Osteoblast (primary cell): ENCODE measurements at regions not wholly inside any gene's neighbourhood (a gene's known extent, or its start where the extent isn't known, plus 50 kb on each side); places are given as distances from the start of the nearest gene placed in this dataset.

Experiments used
- DNase-seq: peaks from one replicate; pipeline ENCODE4 v3.0.0; 2011; ENCODE audit warnings: low spot score, mixed read lengths; ENCODE audit not compliant: insufficient read length; ENCODE audit errors: missing footprints
- H2AFZ ChIP-seq: 2 replicates; pipeline ENCODE4 v1.6.0; 2011; ENCODE audit warnings: mild to moderate bottlenecking, low read length
- H3K27ac ChIP-seq: 2 replicates; pipeline ENCODE4 v1.5.1; 2011; ENCODE audit warnings: mild to moderate bottlenecking, low read depth, low read length, moderate library complexity
- H3K27me3 ChIP-seq: 2 replicates; pipeline ENCODE4 v1.6.0; 2012; ENCODE audit warnings: mild to moderate bottlenecking, control low read depth, inconsistent platforms, low read length, moderate library complexity; ENCODE audit not compliant: insufficient read depth
- H3K36me3 ChIP-seq: 2 replicates; pipeline ENCODE4 v1.5.1; 2011; ENCODE audit warnings: mild to moderate bottlenecking, low read length, control low read depth, moderate library complexity; ENCODE audit not compliant: insufficient read depth
- H3K4me1 ChIP-seq: 2 replicates; pipeline ENCODE4 v1.5.1; 2011; ENCODE audit warnings: mild to moderate bottlenecking, low read length, control low read depth, moderate library complexity; ENCODE audit not compliant: insufficient read depth
- H3K4me2 ChIP-seq: 2 replicates; pipeline ENCODE4 v1.6.0; 2011; ENCODE audit warnings: mild to moderate bottlenecking, low read length; ENCODE audit not compliant: insufficient read depth
- H3K4me3 ChIP-seq: fragments of 200-600 bp; sonication (generic); 3 replicates; pipeline ENCODE4 v1.5.1; 2012; ENCODE audit warnings: mild to moderate bottlenecking, low read length, inconsistent platforms; ENCODE audit not compliant: insufficient read depth
- H3K79me2 ChIP-seq: 2 replicates; pipeline ENCODE4 v1.6.0; 2012; ENCODE audit warnings: mild to moderate bottlenecking, low read length, control low read depth, inconsistent platforms; ENCODE audit not compliant: insufficient read depth
- H3K9me3 ChIP-seq: 2 replicates; pipeline ENCODE4 v1.5.1; 2011; ENCODE audit warnings: low read depth, low read length, control low read depth
- H4K20me1 ChIP-seq: 2 replicates; pipeline ENCODE4 v1.6.0; 2012; ENCODE audit warnings: mild to moderate bottlenecking, low read length, control low read depth; ENCODE audit not compliant: insufficient read depth
- TF ChIP-seq, protein P1 (sequence below): IDR thresholded peaks from 2 replicates; pipeline ENCODE4 v1.5.1; 2011; ENCODE audit warnings: mild to moderate bottlenecking, low read depth, low read length, moderate library complexity; ENCODE audit errors: extremely low read depth

DNA sequence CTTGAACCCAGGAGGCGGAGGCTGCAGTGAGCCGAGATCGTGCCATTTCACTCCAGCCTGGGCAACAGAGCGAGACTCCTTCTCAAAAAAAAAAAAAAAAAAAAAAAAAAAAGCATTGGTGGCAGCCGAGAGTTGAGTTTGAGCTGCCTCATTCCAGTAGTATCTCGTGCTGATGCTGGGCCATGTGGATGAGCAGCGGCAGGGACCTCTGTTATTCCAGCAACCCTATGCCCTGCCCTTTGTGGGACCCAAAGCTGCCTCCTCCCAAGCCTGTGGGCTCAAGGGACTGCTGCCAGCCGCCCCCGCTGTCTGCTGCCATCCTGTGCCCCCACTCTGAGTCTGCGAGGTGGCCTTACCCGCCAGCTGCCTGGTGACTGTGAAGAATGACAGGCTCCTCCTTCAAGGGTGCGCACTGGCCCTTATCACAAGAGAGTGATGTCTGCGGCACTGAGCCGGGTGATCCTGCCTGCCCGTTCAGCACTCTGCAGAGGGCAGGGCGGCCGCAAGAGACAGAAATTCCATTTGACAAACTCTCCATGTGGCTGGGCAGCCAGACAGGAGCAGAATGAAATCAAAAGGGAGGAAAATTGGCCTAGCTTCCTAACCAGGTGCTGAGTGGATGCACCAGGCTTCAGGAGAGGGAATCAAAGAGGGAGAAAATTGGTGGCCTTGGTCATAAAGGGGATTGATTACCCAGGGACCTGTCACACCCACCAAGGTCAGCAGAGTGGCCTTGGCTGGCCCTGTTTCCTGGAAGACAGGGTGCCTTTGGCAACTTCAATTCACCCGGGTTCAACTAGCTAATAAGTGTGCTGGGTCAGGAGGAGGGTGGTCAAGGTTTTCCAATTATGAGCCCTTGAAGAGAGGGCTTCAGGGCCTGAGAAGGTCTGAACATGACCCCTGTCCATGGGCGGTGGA, 65.3 kb upstream of the ZMIZ1 start:
- Histone ChIP-seq H3K27ac (no peak overlapping the region), H3K4me2 (no peak overlapping the region), H3K4me3 (no peak overlapping the region), H3K36me3 (no peaks in the 10 kb centered on the region), H4K20me1 (no peaks in the 10 kb centered on the region), H3K79me2 (no peaks in the 10 kb centered on the region), H3K27me3 (peaks cover 20% of the 10 kb centered on the region), H2AFZ (no peak overlapping the region), H3K9me3 (no peaks in the 10 kb centered on the region), H3K4me1 (peaks cover 8% of the 10 kb centered on the region)
- TF ChIP-seq, protein P1, sequence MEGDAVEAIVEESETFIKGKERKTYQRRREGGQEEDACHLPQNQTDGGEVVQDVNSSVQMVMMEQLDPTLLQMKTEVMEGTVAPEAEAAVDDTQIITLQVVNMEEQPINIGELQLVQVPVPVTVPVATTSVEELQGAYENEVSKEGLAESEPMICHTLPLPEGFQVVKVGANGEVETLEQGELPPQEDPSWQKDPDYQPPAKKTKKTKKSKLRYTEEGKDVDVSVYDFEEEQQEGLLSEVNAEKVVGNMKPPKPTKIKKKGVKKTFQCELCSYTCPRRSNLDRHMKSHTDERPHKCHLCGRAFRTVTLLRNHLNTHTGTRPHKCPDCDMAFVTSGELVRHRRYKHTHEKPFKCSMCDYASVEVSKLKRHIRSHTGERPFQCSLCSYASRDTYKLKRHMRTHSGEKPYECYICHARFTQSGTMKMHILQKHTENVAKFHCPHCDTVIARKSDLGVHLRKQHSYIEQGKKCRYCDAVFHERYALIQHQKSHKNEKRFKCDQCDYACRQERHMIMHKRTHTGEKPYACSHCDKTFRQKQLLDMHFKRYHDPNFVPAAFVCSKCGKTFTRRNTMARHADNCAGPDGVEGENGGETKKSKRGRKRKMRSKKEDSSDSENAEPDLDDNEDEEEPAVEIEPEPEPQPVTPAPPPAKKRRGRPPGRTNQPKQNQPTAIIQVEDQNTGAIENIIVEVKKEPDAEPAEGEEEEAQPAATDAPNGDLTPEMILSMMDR = no peak
- DNase-seq = no peak

DNA sequence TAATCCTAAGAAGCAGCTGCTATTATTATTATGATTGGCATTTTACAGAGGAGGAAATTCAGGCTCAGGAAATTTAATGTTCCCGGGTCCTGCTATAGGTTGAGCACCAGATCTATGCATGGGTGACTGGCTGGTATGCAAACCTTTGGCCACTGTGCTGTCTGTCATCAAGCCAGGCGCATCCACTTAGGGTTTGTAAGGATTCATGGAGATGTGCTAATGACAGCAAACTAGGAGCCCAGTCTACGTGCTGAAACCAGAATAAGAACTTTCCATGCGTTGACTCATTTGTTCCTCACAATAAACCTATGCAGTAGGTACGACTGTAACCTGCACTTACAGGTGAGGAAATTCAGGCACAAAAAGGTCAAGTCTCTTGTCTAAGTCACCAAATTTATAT, 64.5 kb upstream of the ZMIZ1 start:
- no peak for DNase-seq
- no peak overlapping the region for H3K27ac ChIP-seq
- TF ChIP-seq, protein P1 = no peak
- H3K27me3 ChIP-seq = peaks cover 20% of the 10 kb centered on the region
- H3K4me2 ChIP-seq = no peak overlapping the region
- no peaks in the 10 kb centered on the region for H3K9me3 ChIP-seq
- peaks cover 8% of the 10 kb centered on the region for H3K4me1 ChIP-seq
- H2AFZ ChIP-seq = no peak overlapping the region
- H3K79me2 ChIP-seq = no peaks in the 10 kb centered on the region
- no peak overlapping the region for H3K4me3 ChIP-seq
- H4K20me1 ChIP-seq = no peaks in the 10 kb centered on the region
- H3K36me3 ChIP-seq = no peaks in the 10 kb centered on the region

DNA sequence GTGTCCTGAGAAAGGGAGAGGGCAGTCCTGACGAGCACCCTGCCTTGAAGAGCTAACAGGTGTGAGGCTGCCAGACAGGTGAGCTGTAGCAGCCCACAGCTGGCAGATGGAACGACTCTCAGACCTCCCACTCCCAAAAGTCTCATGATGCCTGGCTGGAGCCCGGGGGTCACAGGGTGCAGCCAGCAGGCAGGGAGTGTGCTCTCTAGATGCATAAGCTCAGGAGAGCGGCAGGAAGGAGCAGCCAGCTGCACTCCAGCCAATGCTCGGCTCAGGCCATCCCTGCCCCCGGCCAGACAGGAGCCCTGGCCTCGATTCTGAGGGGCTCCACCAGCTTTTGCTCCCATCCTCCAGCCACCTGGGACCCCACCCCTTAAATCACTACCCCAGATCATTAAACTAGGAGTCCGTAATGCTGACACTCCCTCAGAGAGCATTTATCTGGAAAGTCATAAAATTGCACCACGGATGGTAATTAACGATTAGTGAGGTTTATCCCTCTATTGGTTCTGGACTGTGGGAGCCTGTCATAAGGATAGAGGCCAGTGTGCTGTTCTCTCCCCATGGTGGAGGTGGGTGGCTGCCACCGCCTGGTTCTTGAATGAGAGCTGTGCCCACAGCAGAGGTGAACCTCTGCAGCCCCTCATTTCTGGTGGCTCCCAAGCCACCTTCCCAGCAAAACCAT, 63.5 kb upstream of the ZMIZ1 start:
- Histone ChIP-seq H3K27me3 (peaks cover 20% of the 10 kb centered on the region), H3K4me3 (no peak overlapping the region), H3K4me1 (peaks cover 8% of the 10 kb centered on the region), H3K79me2 (no peaks in the 10 kb centered on the region), H3K4me2 (no peak overlapping the region), H4K20me1 (no peaks in the 10 kb centered on the region), H3K27ac (no peak overlapping the region), H3K9me3 (no peaks in the 10 kb centered on the region), H3K36me3 (no peaks in the 10 kb centered on the region), H2AFZ (no peak overlapping the region)
- TF ChIP-seq, protein P1 = no peak
- DNase-seq = no peak

DNA sequence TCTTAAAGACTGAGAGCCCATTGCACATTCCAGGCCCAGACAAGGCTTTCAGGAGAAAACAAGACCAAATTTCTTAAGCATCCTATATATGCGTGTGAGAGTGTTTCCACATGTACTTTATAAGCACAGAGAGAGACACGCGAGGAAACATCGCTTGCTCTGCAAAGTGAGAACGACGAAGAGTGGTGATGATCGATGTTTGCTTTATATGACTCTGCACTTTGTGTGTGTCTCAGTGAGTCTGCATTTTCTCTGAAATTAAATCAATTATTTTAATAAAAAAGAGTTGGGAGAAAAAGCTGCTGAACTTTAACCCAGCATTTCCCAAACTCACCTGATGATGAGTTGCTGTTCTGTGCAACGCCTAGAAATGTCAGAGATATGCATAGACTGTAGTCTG, 61.7 kb upstream of the ZMIZ1 start:
- Histone ChIP-seq H3K27me3 (peaks cover 26% of the 10 kb centered on the region), H4K20me1 (no peaks in the 10 kb centered on the region), H3K4me3 (no peak overlapping the region), H3K4me2 (no peak overlapping the region), H3K79me2 (no peaks in the 10 kb centered on the region), H3K36me3 (no peaks in the 10 kb centered on the region), H3K9me3 (no peaks in the 10 kb centered on the region), H2AFZ (no peak overlapping the region), H3K27ac (no peak overlapping the region), H3K4me1 (no peaks in the 10 kb centered on the region)
- TF ChIP-seq, protein P1 = no peak
- no peak for DNase-seq
